ENCODE measurements at regions not wholly inside any gene's neighbourhood (a gene's known extent, or its start where the extent isn't known, plus 50 kb on each side); places are given as distances from the start of the nearest gene placed in this dataset.
"Not testable (repeated sequence)": the region's sequence is repeated elsewhere in the genome, so short reads cannot be mapped to it uniquely, and the experiment has no call there.

- Mint-ChIP-seq H3K27ac (ENCODE audit: unreplicated experiment) (no peak overlapping the region), H3K9me3 (ENCODE audit: low read depth) (no peaks in the 10 kb centered on the region), H3K4me1 (ENCODE audit: low read depth) (no peaks in the 10 kb centered on the region), H3K4me3 (ENCODE audit: unreplicated experiment) (no peak overlapping the region), H3K27me3 (ENCODE audit: low read depth) (peaks cover 1% of the 10 kb centered on the region), H3K36me3 (ENCODE audit: low read depth) (no peaks in the 10 kb centered on the region)
- no peak for DNase-seq (ENCODE audit: low spot score)
- no peak for TF ChIP-seq CTCF (IDR thresholded peaks at IDR 0.05)
Observed at GRCh38 chr9:99663297-99663696, 158.4 kb upstream of the NR4A3 start.

- Mint-ChIP-seq H3K27ac (ENCODE audit: unreplicated experiment) (no peak overlapping the region), H3K9me3 (ENCODE audit: low read depth) (no peaks in the 10 kb centered on the region), H3K36me3 (ENCODE audit: low read depth) (no peaks in the 10 kb centered on the region), H3K4me3 (ENCODE audit: unreplicated experiment) (no peak overlapping the region), H3K4me1 (ENCODE audit: low read depth) (no peaks in the 10 kb centered on the region), H3K27me3 (ENCODE audit: low read depth) (peaks cover 1% of the 10 kb centered on the region)
- TF ChIP-seq CTCF (IDR thresholded peaks at IDR 0.05): no peak
- DNase-seq (ENCODE audit: low spot score): no peak
Observed at GRCh38 chr9:99663856-99664255, 157.8 kb upstream of the NR4A3 start.

- no peak for TF ChIP-seq CTCF (IDR thresholded peaks at IDR 0.05)
- Mint-ChIP-seq H3K27ac (ENCODE audit: unreplicated experiment) (no peak overlapping the region), H3K9me3 (ENCODE audit: low read depth) (no peaks in the 10 kb centered on the region), H3K4me1 (ENCODE audit: low read depth) (no peaks in the 10 kb centered on the region), H3K4me3 (ENCODE audit: unreplicated experiment) (no peak overlapping the region), H3K36me3 (ENCODE audit: low read depth) (no peaks in the 10 kb centered on the region), H3K27me3 (ENCODE audit: low read depth) (no peaks in the 10 kb centered on the region)
- DNase-seq (ENCODE audit: low spot score): no peak
Observed at GRCh38 chr9:99666571-99666970, 155.1 kb upstream of the NR4A3 start.

GRCh38 chr9:99670886-99671285, 150.8 kb upstream of the NR4A3 start:
- not testable (repeated sequence) for H3K4me1 Mint-ChIP-seq (ENCODE audit: low read depth); H3K27me3 Mint-ChIP-seq (ENCODE audit: low read depth); H3K36me3 Mint-ChIP-seq (ENCODE audit: low read depth); H3K9me3 Mint-ChIP-seq (ENCODE audit: low read depth); H3K27ac Mint-ChIP-seq (ENCODE audit: unreplicated experiment); H3K4me3 Mint-ChIP-seq (ENCODE audit: unreplicated experiment); DNase-seq (ENCODE audit: low spot score)

GRCh38 chr9:99677281-99677680, 144.4 kb upstream of the NR4A3 start:
- Mint-ChIP-seq H3K27me3 (ENCODE audit: low read depth) (no peaks in the 10 kb centered on the region), H3K9me3 (ENCODE audit: low read depth) (peaks cover 10% of the 10 kb centered on the region), H3K36me3 (ENCODE audit: low read depth) (no peaks in the 10 kb centered on the region), H3K4me1 (ENCODE audit: low read depth) (peaks cover 16% of the 10 kb centered on the region), H3K4me3 (ENCODE audit: unreplicated experiment) (no peak overlapping the region), H3K27ac (ENCODE audit: unreplicated experiment) (peak overlapping the region; percentile 68)
- DNase-seq (ENCODE audit: low spot score): no peak
- no peak for TF ChIP-seq CTCF (IDR thresholded peaks at IDR 0.05)

GRCh38 chr9:99678566-99678965, 143.1 kb upstream of the NR4A3 start:
- no peaks in the 10 kb centered on the region for H3K36me3 Mint-ChIP-seq (ENCODE audit: low read depth)
- H3K9me3 Mint-ChIP-seq (ENCODE audit: low read depth): peaks cover 10% of the 10 kb centered on the region
- no peak overlapping the region for H3K4me3 Mint-ChIP-seq (ENCODE audit: unreplicated experiment)
- H3K27ac Mint-ChIP-seq (ENCODE audit: unreplicated experiment): no peak overlapping the region
- peaks cover 16% of the 10 kb centered on the region for H3K4me1 Mint-ChIP-seq (ENCODE audit: low read depth)
- DNase-seq (ENCODE audit: low spot score): no peak
- no peaks in the 10 kb centered on the region for H3K27me3 Mint-ChIP-seq (ENCODE audit: low read depth)
- TF ChIP-seq CTCF (IDR thresholded peaks at IDR 0.05): no peak

Measured in chondrocyte (in vitro differentiated cells).